GM19468 (cell line): ENCODE measurements at regions not wholly inside any gene's neighbourhood (a gene's known extent, or its start where the extent isn't known, plus 50 kb on each side); places are given as distances from the start of the nearest gene placed in this dataset.

Experiments used
- ATAC-seq: cut with Tn5 transposase; IDR thresholded peaks from one replicate; pipeline ENCODE4 v1.9.1; 2021; ENCODE audit warnings: mild to moderate bottlenecking, moderate library complexity, moderate number of reproducible peaks; ENCODE audit not compliant: unreplicated experiment; ENCODE audit errors: extremely low read depth

- no peak for ATAC-seq
These were observed 350.3 kb upstream of the ZNF385D start for GRCh38 chr3:22101351-22101750.

- no peak for ATAC-seq
These were observed 350.8 kb upstream of the ZNF385D start for GRCh38 chr3:22101811-22102210.

GRCh38 chr3:22103423-22103822 lies 352.4 kb upstream of the ZNF385D start:
- no peak for ATAC-seq

GRCh38 chr3:22106213-22106896 lies 355.3 kb upstream of the ZNF385D start:
- no peak for ATAC-seq

- no peak for ATAC-seq
These were observed 360.2 kb upstream of the ZNF385D start for GRCh38 chr3:22111226-22111625.

- ATAC-seq = no peak
These were observed 362.4 kb upstream of the ZNF385D start for GRCh38 chr3:22113453-22113852.

GRCh38 chr3:22115581-22115980 lies 364.6 kb upstream of the ZNF385D start:
- no peak for ATAC-seq

GRCh38 chr3:22117091-22117490 lies 366.1 kb upstream of the ZNF385D start:
- no peak for ATAC-seq

- no peak for ATAC-seq
These were observed 366.8 kb upstream of the ZNF385D start for GRCh38 chr3:22117751-22118346.

GRCh38 chr3:22118542-22118941 lies 367.5 kb upstream of the ZNF385D start:
- ATAC-seq = no peak

GRCh38 chr3:22121068-22121701 lies 370.2 kb upstream of the ZNF385D start:
- peak; percentile 61 for ATAC-seq

GRCh38 chr3:22122567-22122966 lies 371.6 kb upstream of the ZNF385D start:
- peak; percentile 78 for ATAC-seq

GRCh38 chr3:22129101-22129500 lies 378.1 kb upstream of the ZNF385D start:
- no peak for ATAC-seq

- no peak for ATAC-seq
These were observed 390.8 kb upstream of the ZNF385D start for GRCh38 chr3:22141769-22142168.

GRCh38 chr3:22147161-22147560 lies 396.2 kb upstream of the ZNF385D start:
- no peak for ATAC-seq

GRCh38 chr3:22156868-22157267 lies 405.9 kb upstream of the ZNF385D start:
- ATAC-seq = no peak

- no peak for ATAC-seq
These were observed 406.8 kb upstream of the ZNF385D start for GRCh38 chr3:22157848-22158247.

GRCh38 chr3:22159004-22159695 lies 408.1 kb upstream of the ZNF385D start:
- no peak for ATAC-seq

GRCh38 chr3:22161315-22161714 lies 410.3 kb upstream of the ZNF385D start:
- ATAC-seq = no peak

- ATAC-seq = no peak
These were observed 419.4 kb upstream of the ZNF385D start for GRCh38 chr3:22170370-22170769.

GRCh38 chr3:22172964-22173363 lies 422.0 kb upstream of the ZNF385D start:
- ATAC-seq = no peak
